AG04450 (cell line): ENCODE measurements at regions not wholly inside any gene's neighbourhood (a gene's known extent, or its start where the extent isn't known, plus 50 kb on each side); places are given as distances from the start of the nearest gene placed in this dataset.

Source experiments
- CTCF ChIA-PET: fragments of 300-600, 350-600 bp; formaldehyde crosslinking; extraction: SDS; loops from one replicate; lab custom pipeline; 2022; ENCODE audit warnings: antibody characterized with exemption, inconsistent platforms; lab: Charles Lee
- POLR2A ChIA-PET: fragments of 350-600 bp; formaldehyde crosslinking; extraction: SDS; loops from one replicate; lab custom pipeline; 2021; ENCODE audit warnings: antibody characterized with exemption, inconsistent platforms; lab: Yijun Ruan, JAX
- DNase-seq: peaks from one replicate; pipeline ENCODE4 v3.0.0-alpha.2; 2011; ENCODE audit warnings: low read depth, low spot score
- H3K27ac ChIP-seq: one replicate; pipeline ENCODE4 v1.5.1; 2012; ENCODE audit warnings: low read depth, low read length, control low read depth
- H3K27me3 ChIP-seq: one replicate; pipeline ENCODE4 v1.6.0; 2012; ENCODE audit warnings: low read length; ENCODE audit not compliant: control insufficient read depth, insufficient read depth
- H3K4me3 ChIP-seq: 2 replicates; pipeline ENCODE4 v1.5.1; 2011; ENCODE audit warnings: mild to moderate bottlenecking, low read depth, low read length, control low read depth
- H3K9me3 ChIP-seq: 2 replicates; pipeline ENCODE4 v1.5.1; 2012; ENCODE audit warnings: low read length; ENCODE audit not compliant: control insufficient read depth, insufficient read depth
- CTCF ChIP-seq: IDR thresholded peaks from 2 replicates; pipeline ENCODE4 v1.5.1; 2011; ENCODE audit warnings: low read depth, low read length, control low read depth, inconsistent platforms

- TF ChIP-seq CTCF = no peak
- POLR2A ChIA-PET = no interaction called here
- no peak overlapping the region for H3K4me3 ChIP-seq
- H3K27ac ChIP-seq = no peak overlapping the region
- CTCF ChIA-PET = no interaction called here
- peaks cover 8% of the 10 kb centered on the region; the same call in 1 of the 2 replicates for H3K9me3 ChIP-seq
- H3K27me3 ChIP-seq = no peaks in the 10 kb centered on the region
- DNase-seq = no peak
Observed at GRCh38 chr10:111356571-111356970, 279.7 kb downstream of the ADRA2A start.

GRCh38 chr10:111357859-111358258 lies 281.0 kb downstream of the ADRA2A start:
- Histone ChIP-seq H3K27ac (no peak overlapping the region), H3K9me3 (peaks cover 8% of the 10 kb centered on the region; the same call in 1 of the 2 replicates), H3K4me3 (no peak overlapping the region), H3K27me3 (no peaks in the 10 kb centered on the region)
- ChIA-PET POLR2A (no interaction called here), CTCF (no interaction called here)
- no peak for DNase-seq
- TF ChIP-seq CTCF = no peak

DNA sequence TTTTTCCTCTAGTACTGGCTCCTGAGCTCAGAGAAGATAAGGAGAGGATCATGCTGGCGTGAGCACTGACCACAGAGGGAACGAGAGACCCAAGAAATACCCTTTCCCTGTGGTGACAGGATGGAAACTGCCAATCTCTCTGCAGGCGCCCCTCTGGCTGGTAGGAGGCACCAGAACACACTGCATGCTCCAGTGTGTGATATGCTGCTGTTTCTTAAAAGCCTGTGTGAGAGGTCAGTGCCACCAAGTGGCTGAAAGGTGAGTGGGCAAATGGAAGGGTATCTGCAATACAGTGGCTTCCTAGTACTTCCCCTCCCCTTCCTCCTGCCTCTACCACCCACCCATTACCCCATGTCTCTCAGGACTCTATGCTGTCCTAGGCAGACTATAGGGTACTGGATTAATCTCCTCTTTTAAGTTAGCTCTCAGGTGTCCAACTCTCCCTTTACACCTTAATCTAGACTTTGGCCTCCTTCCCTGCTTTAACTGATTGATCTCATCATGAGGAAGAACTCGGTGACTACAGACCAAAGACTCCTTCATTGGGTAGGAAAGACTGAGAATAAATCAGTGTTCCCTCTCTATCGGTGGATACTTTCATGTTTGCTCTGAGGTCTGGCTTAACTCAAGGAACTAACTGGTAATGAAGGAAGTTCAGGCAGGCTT lies 283.6 kb downstream of the ADRA2A start:
- ChIA-PET CTCF (no interaction called here), POLR2A (no interaction called here)
- Histone ChIP-seq H3K9me3 (peaks cover 8% of the 10 kb centered on the region; the same call in 1 of the 2 replicates), H3K27me3 (no peaks in the 10 kb centered on the region), H3K27ac (no peak overlapping the region), H3K4me3 (no peak overlapping the region)
- DNase-seq = no peak
- TF ChIP-seq CTCF = no peak

DNA sequence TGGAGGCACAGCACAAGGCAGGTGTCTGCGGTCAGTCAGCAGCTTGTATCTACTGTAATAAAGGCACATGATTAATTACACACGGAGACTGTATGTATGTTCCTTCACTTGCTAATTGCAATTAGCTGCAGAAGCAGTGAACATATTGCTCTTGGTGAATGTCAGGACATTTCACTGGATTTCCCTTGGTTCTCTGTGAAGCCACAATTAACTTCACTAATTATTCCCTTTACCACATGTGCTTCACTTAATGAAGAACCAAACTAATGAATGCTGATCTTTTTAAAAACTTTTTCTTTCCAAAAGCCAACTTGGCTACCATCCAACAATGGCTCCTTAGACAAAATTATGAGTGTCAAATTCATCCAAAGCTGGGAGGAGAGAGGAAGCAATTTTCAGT lies 290.7 kb downstream of the ADRA2A start:
- Histone ChIP-seq H3K9me3 (no peaks in the 10 kb centered on the region), H3K4me3 (no peak overlapping the region), H3K27ac (no peak overlapping the region), H3K27me3 (no peaks in the 10 kb centered on the region)
- CTCF ChIA-PET = no interaction called here
- no peak for TF ChIP-seq CTCF
- POLR2A ChIA-PET = no interaction called here
- no peak for DNase-seq

GRCh38 chr10:111370101-111370500 lies 293.3 kb downstream of the ADRA2A start:
- Histone ChIP-seq H3K9me3 (peaks cover 8% of the 10 kb centered on the region; the same call in 1 of the 2 replicates), H3K27ac (no peak overlapping the region), H3K4me3 (no peak overlapping the region), H3K27me3 (no peaks in the 10 kb centered on the region)
- ChIA-PET CTCF (interaction anchor here (0.8 kb wide), 1 partner anchor 75 kb away, joined by 3 read pairs; no protein-coding TSS in a partner anchor), POLR2A (no interaction called here)
- DNase-seq = no peak
- TF ChIP-seq CTCF = no peak
